ENCODE measurements at regions not wholly inside any gene's neighbourhood (a gene's known extent, or its start where the extent isn't known, plus 50 kb on each side); places are given as distances from the start of the nearest gene placed in this dataset.
"Not testable (repeated sequence)": the region's sequence is repeated elsewhere in the genome, so short reads cannot be mapped to it uniquely, and the experiment has no call there.

- DNase-seq (ENCODE audit: low read depth): no peak
Observed at GRCh38 chr9:113705306-113705927, 170.7 kb upstream of the ZNF618 start.

DNA sequence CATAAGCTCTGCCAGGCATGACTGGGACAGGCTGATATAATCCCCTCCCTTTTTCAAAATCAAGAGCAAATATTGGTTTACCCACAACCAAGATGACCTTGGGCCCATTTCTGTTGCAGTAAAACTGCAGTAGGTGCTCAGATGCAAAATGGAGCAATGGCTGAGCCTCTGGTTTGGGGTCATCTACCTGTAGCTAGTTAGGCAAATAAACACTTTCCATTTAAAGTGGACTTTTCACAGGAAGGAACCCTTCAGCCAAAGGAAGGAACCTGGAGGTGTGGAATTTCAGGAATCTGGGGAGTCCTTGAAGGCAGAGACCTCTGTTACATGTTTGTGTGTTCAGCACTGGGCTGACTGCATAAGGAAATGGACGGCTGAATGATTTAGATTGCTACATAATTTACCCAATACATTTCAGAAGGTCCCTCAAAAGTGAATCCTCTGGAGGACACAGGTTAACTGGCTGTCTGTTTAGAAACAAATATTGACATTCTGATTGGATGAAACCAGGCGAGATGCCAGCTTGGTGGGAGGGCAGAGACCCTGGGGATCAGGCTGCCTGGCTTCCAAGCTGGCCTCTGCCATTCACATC, 170.1 kb upstream of the ZNF618 start:
- no peak for DNase-seq (ENCODE audit: low read depth)

DNA sequence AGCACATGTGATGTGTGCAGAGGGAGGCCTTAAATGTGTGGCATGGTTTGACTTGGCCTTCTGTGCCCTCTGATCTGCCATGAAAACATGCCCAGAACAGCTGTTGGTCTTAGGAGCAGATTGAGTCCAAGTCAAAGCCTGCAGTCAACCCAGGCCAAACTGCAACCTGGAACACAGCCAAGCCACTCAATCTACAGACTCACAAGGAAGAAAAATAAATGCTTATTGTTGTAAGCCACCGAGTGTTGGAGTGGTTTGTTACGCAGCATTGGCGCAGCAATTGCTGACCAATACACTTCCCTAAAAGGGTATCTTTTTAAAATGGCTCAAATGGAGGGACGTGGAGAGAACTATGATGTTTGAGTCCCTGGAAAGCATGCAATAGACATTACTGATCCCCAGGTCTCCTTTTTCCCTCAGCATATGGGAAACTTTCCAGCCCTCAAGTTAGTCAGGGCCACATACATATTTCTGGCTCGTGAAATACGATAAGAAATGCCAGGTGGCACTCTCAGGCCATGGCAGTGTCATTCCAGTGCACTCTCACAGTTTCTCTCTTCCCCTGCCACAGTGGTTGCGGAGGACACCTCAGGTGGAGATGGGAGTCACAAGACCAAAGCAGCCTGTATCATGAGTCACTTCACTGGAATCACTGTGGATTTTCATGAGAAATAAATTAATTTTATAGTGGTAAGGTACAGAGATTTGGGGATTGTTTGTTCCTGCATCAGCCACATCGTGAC, 168.0 kb upstream of the ZNF618 start:
- DNase-seq (ENCODE audit: low read depth): no peak

DNA sequence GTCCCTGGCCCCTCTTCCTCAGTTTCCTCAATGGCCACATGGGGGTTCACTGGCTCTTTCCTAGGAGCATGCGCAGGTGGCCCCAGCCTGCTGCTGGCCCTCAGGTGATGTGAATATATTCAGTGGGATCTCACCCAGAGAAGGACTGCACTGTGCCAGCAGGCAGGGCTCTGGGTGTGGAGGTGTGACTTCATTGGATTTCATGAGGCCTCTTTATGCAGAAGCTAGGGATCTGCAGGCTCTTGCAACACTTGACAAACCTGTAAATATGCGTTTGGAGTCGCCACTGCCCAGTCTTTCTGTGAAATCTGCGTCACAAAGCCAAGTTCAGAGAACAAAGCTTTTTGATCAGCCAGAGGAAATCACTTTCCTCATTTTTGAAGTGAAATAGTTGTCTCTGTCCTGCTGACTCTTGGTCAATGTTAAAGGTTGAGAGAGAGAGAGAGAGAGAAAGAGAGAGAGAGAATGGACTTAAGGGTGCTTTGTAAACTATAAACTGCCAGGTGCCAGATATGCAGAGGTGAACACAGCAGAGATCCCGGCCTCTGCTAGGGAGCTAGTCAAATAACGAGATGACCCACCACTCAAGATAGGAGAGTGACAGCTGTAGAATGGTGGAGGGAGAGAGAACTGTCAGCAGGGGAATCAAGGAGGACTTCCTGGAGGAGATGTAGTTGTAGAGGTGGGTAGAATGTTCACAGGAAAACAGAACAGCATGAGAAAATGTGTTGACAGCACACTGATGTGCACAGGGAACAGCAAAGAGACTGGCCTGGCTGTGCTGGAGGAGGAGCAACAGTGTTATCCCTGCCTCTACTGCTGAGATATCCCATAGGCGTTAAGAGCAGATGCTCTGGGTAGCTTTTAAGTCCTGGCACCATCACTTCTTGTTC, 167.0 kb upstream of the ZNF618 start:
- DNase-seq (ENCODE audit: low read depth): no peak

DNA sequence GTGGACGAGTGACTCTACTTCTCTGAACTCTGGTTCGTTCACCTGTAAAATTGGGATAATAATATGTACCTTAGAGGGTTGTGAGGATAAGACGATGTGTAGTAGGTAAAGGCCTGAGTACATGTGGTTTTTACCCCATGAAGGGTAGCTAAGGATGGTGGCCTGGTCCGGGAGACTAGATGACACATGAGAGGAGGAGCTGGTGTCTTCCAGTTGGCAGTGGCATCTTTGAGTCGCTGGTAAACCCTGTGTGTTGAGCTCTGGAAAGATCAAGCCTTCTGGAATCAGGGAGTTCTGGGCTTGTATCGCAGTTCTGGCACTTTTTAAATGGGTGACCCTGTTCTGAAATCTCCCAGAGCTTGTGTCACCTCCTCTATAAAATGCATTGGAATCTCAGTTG, 166.4 kb upstream of the ZNF618 start:
- DNase-seq (ENCODE audit: low read depth): no peak

DNA sequence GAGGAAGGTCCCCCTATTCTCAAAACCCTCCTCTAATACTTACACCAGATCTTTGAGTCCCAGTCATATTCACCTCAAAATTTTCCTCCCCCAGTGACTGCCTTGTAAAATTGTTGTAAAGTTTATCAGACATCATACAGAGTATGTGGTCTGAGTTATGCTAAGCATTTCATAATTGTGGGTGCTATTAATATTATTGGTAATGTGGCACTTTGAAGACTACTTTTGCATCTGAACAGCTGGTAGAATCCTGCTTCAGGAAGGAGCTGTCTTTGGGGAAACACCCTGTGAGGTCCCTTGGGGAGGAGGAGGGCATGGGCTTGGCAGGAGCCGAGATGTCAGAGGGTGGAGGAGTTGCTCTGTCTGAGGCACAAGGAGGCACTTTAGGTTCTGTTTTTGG, 164.9 kb upstream of the ZNF618 start:
- no peak for DNase-seq (ENCODE audit: low read depth)

DNA sequence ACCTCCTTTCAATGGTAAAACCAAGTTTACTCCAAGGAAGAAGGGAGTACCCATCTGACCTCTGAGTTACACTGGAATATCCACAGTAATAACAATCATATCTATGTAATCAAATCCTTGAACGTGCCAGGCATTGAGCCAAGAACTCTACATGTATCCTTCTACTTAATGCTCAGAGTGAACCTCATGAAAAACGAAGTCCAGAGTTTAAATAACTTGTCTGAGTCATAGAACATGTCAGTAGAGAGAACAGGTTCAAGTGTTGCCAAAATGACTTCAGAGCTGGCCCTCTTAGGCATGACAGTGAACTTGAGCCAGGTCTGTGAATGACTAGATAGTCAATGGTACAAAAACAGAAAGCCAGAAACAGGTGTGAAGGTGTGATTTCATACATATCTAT, 164.1 kb upstream of the ZNF618 start:
- DNase-seq (ENCODE audit: low read depth): peak; percentile 24

DNA sequence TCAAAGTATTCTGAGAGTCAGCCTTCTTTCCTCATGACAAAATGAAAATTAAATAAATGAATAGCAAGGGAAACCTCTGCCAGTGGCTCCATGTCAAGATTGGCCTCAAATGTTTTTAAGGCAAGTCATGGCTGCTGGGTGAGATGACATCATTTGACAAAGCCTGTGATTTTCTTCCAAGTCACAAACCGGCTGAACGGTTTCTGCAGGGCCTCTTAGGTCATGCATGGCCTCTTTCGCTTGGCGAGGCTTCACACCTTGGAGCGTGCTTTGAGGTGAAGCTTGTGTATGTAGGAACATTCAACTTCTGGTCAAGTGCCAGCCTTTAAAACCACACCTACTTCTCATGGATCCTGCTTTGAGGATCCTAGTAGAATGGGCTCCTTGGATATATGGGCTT, 161.0 kb upstream of the ZNF618 start:
- DNase-seq (ENCODE audit: low read depth): peak; percentile 37

DNA sequence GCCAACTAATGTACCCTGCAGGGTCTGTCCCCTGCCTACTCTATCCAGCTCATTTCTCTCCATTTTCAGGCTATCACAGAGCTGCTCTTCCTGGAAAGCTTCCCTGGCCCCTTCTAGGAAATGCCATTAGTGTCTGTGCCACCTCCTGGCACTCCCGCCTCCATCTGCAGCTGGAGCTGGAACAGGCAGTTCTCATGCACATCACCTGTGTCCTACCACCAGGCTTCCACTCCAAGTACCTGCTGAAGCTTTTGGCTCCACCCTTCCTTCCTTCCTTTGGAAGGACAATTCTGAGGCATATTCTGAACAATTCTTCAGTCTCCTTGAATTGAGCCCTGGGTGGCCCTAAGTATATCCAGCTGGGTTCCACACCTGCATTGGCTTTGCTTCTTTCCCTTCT, 156.2 kb upstream of the ZNF618 start:
- no peak for DNase-seq (ENCODE audit: low read depth)

DNA sequence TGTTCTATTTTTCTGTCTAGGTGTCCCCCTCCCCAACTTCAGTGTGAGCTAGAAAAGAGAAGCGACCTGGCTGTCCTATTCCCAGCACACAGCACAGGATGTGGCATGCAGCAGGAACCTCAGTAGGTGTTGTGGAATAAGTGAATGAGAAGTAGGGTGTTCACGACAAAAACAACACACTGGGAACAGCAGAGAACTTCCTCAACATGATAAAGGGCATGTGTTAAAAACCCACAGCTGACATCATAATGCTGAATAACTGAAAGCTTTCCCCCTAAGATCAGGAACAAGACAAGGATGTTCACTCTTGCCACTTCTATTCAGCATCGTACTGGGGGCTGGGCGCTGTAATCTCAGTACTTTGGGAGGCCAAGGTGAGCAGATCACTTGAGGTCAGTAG, 155.6 kb upstream of the ZNF618 start:
- no peak for DNase-seq (ENCODE audit: low read depth)

DNA sequence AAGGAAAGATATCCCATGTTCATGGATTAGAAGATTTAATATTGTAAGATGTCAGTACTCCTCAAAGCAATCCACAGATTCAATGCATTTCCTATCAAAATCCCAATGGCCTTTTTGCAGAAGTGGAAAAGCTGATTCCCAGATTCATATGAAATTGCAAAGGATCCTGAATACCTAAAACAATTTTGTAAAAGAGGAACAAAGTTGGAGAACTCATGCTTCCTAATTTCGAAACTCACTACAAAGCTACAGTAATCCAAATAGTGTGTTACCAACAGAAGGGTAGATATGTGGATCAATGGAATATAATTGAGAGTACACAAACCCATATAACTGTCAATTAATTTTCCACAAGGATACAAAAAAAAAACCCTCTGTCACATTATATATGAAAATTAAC, 154.3 kb upstream of the ZNF618 start:
- no peak for DNase-seq (ENCODE audit: low read depth)

DNA sequence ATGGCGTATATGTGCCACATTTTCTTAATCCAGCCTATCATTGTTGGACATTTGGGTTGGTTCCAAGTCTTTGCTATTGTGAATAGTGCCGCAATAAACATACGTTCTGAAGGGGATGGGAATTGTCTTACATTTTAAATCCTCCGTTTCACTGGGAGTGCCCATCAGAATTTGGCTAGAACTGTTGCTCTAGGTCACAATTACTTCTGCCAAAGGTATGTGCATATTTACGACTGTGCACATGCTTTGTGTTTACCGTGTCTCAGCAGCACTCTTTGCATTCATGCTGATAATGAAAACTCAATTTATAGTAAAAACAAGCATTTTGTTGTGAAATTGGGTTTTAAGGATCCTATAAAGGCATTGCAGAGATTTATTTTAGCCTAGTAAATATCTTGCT, 151.9 kb upstream of the ZNF618 start:
- no peak for DNase-seq (ENCODE audit: low read depth)

GRCh38 chr9:113728989-113729388, 147.1 kb upstream of the ZNF618 start:
- no peak for DNase-seq (ENCODE audit: low read depth)

DNA sequence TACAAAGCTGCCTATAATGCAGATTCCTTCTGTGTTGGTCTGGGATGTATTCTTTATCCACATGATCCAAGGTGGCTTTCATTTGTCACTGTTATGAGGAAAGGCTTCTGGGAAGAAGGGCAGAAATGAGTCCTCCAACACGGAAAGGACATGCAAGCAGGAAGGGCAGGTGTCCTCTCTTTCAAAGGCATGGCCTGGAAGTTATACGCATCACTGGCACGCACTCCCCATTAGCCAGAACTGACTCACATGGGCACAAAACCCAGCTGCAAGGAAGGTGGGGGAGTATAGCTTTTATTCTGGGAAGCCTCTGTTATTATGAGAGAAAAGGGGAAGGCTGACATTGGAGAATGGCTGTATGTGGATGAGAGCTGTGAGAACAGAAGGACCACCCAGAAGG, 141.3 kb upstream of the ZNF618 start:
- DNase-seq (ENCODE audit: low read depth): peak; percentile 46

GRCh38 chr9:113737517-113738271, 138.4 kb upstream of the ZNF618 start:
- DNase-seq (ENCODE audit: low read depth): peak; percentile 49

- DNase-seq (ENCODE audit: low read depth): no peak
Observed at GRCh38 chr9:113738496-113738892, 137.6 kb upstream of the ZNF618 start.

- no peak for DNase-seq (ENCODE audit: low read depth)
Observed at GRCh38 chr9:113738893-113739604, 137.1 kb upstream of the ZNF618 start.

GRCh38 chr9:113739605-113740507, 136.3 kb upstream of the ZNF618 start:
- not testable (repeated sequence) for DNase-seq (ENCODE audit: low read depth)
